HG02981 (cell line): ENCODE measurements at regions not wholly inside any gene's neighbourhood (a gene's known extent, or its start where the extent isn't known, plus 50 kb on each side); places are given as distances from the start of the nearest gene placed in this dataset.

Experiments used
- ATAC-seq: cut with Tn5 transposase; IDR thresholded peaks from one replicate; pipeline ENCODE4 v1.9.1; 2021; ENCODE audit warnings: mild to moderate bottlenecking, moderate library complexity; ENCODE audit not compliant: unreplicated experiment

- ATAC-seq = no peak
Measured at GRCh38 chr13:85742355-85742754, 56.9 kb downstream of the SLITRK6 start.

GRCh38 chr13:85741017-85741416 is 58.2 kb downstream of the SLITRK6 start:
- ATAC-seq = no peak

GRCh38 chr13:85738696-85739320 is 60.4 kb downstream of the SLITRK6 start:
- no peak for ATAC-seq

- ATAC-seq = no peak
Measured at GRCh38 chr13:85737952-85738351, 61.3 kb downstream of the SLITRK6 start.

GRCh38 chr13:85729296-85729695 is 69.9 kb downstream of the SLITRK6 start:
- ATAC-seq = no peak

- no peak for ATAC-seq
Measured at GRCh38 chr13:85728811-85729210, 70.4 kb downstream of the SLITRK6 start.

GRCh38 chr13:85725433-85725832 is 73.8 kb downstream of the SLITRK6 start:
- ATAC-seq = no peak

GRCh38 chr13:85724546-85725432 is 74.4 kb downstream of the SLITRK6 start:
- no peak for ATAC-seq

- no peak for ATAC-seq
Measured at GRCh38 chr13:85719749-85720148, 79.5 kb downstream of the SLITRK6 start.

GRCh38 chr13:85717921-85718320 is 81.3 kb downstream of the SLITRK6 start:
- ATAC-seq = no peak

GRCh38 chr13:85710545-85710944 is 88.7 kb downstream of the SLITRK6 start:
- no peak for ATAC-seq

GRCh38 chr13:85709721-85710120 is 89.5 kb downstream of the SLITRK6 start:
- no peak for ATAC-seq

- no peak for ATAC-seq
Measured at GRCh38 chr13:85709072-85709471, 90.1 kb downstream of the SLITRK6 start.

- no peak for ATAC-seq
Measured at GRCh38 chr13:85700906-85701305, 98.3 kb downstream of the SLITRK6 start.

GRCh38 chr13:85698256-85698655 is 101.0 kb downstream of the SLITRK6 start:
- ATAC-seq = no peak

- no peak for ATAC-seq
Measured at GRCh38 chr13:85694992-85695391, 104.2 kb downstream of the SLITRK6 start.

GRCh38 chr13:85693889-85694511 is 105.2 kb downstream of the SLITRK6 start:
- ATAC-seq = no peak

GRCh38 chr13:85690368-85690767 is 108.9 kb downstream of the SLITRK6 start:
- no peak for ATAC-seq

GRCh38 chr13:85685436-85685835 is 113.8 kb downstream of the SLITRK6 start:
- no peak for ATAC-seq

- ATAC-seq = no peak
Measured at GRCh38 chr13:85675151-85675907, 123.9 kb downstream of the SLITRK6 start.

GRCh38 chr13:85671336-85671735 is 127.9 kb downstream of the SLITRK6 start:
- ATAC-seq = no peak
